ENCODE measurements at regions not wholly inside any gene's neighbourhood (a gene's known extent, or its start where the extent isn't known, plus 50 kb on each side); places are given as distances from the start of the nearest gene placed in this dataset.

- TF ChIP-seq PRDM15 (CRISPR knock-in tag; IDR thresholded peaks at IDR 0.05) = no peak
These were observed 843.7 kb downstream of the LRRTM4 start (continued) for GRCh38 chr2:76678383-76679024.

GRCh38 chr2:76675212-76675611, 847.0 kb downstream of the LRRTM4 start:
- no peak for ATAC-seq
- H3K36me3 Mint-ChIP-seq = no peaks in the 10 kb centered on the region
- POLR2A ChIA-PET = no interaction called here

More at GRCh38 chr2:76675212-76675611, 847.0 kb downstream of the LRRTM4 start:
- Mint-ChIP-seq H3K9me3 (no peaks in the 10 kb centered on the region), H3K27me3 (ENCODE audit: low read depth) (no peaks in the 10 kb centered on the region), H3K27ac (no peak overlapping the region), H3K4me3 (no peak overlapping the region), H3K4me1 (peaks cover 22% of the 10 kb centered on the region)
- TF ChIP-seq HMGA2 (CRISPR knock-in tag; IDR thresholded peaks at IDR 0.05) (no peak), ZNF281 (CRISPR knock-in tag; IDR thresholded peaks at IDR 0.05) (no peak), JUN (CRISPR knock-in tag; IDR thresholded peaks at IDR 0.05) (no peak), CDX4 (CRISPR knock-in tag; IDR thresholded peaks at IDR 0.05; ENCODE audit: borderline replicate concordance) (no peak), TP53 (CRISPR knock-in tag; IDR thresholded peaks at IDR 0.05) (no peak), ZNF532 (CRISPR knock-in tag; IDR thresholded peaks at IDR 0.05; ENCODE audit: borderline replicate concordance) (no peak), RELA (CRISPR knock-in tag; IDR thresholded peaks at IDR 0.05; ENCODE audit: borderline replicate concordance) (no peak), E2F1 (CRISPR knock-in tag; IDR thresholded peaks at IDR 0.05) (no peak), TEAD4 (CRISPR knock-in tag; IDR thresholded peaks at IDR 0.05) (no peak), ZNF396 (CRISPR knock-in tag; IDR thresholded peaks at IDR 0.05; ENCODE audit: borderline replicate concordance) (no peak), ZNF121 (CRISPR knock-in tag; IDR thresholded peaks at IDR 0.05) (no peak), OVOL2 (CRISPR knock-in tag; IDR thresholded peaks at IDR 0.05; ENCODE audit: borderline replicate concordance) (no peak)
- CTCF ChIA-PET = no interaction called here
- DNase-seq (ENCODE audit: low spot score) = no peak
